ENCODE measurements at regions not wholly inside any gene's neighbourhood (a gene's known extent, or its start where the extent isn't known, plus 50 kb on each side); places are given as distances from the start of the nearest gene placed in this dataset.

DNA sequence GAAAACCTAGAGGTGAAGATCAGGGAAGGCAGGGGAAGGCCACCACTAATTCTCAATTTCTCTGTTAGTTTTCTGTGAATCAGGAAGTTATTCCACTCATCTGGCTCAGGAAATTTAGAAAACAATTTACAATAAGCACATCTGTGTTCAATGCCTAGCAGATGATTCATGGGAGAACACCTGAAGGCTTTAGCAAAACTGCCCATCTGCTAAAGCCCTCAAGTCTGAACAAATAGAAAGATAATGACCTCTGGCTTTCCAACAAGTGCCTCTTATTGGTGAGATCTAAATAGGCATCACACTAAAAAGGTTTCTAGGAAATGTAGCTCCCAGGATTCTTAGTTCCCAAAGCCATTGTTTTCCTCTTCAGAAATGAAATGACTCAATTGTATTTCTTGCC lies 122.1 kb upstream of the GNPDA2 start:
- no peak for TF ChIP-seq EZH2 (IDR thresholded peaks at IDR 0.05; ENCODE audit: insufficient read depth, poor library complexity, severe bottlenecking)
- TF ChIP-seq EZH2phosphoT487 (IDR thresholded peaks at IDR 0.05; ENCODE audit: insufficient read depth, low read depth): no peak
